GM12878 (cell line): ENCODE measurements at regions not wholly inside any gene's neighbourhood (a gene's known extent, or its start where the extent isn't known, plus 50 kb on each side); places are given as distances from the start of the nearest gene placed in this dataset.

ENCODE experiments used
- ATAC-seq: fragments of 200-7000 bp; cut with Tn5 transposase; 3 replicates; pipeline ENCODE4 v1.9.1; 2020; ENCODE audit warnings: mild to moderate bottlenecking, moderate library complexity
- BruUV-seq: library from RNA; stranded (reverse); fragments of 400-500 nt; replicated peaks from 2 replicates; lab custom pipeline; 2021; lab: Mats Ljungman, UMichigan
- CTCF ChIA-PET: fragments of 300-600 bp; sonication (Branson Sonifier 250); formaldehyde crosslinking; extraction: SDS; loops from one replicate; lab custom pipeline; 2021; ENCODE audit warnings: inconsistent platforms; lab: Yijun Ruan, JAX
- POLR2A ChIA-PET: fragments of 350-600 bp; formaldehyde crosslinking; extraction: SDS; loops from one replicate; lab custom pipeline; 2021; ENCODE audit warnings: inconsistent platforms; lab: Charles Lee
- RAD21 ChIA-PET: fragments of 300-600 bp; sonication (Branson Sonifier 250); formaldehyde crosslinking; loops from one replicate; lab custom pipeline; 2023; ENCODE audit warnings: antibody characterized with exemption; ENCODE audit not compliant: unreplicated experiment; lab: Charles Lee
- SMC1A ChIA-PET: fragments of 300-600 bp; sonication (Branson Sonifier 250); formaldehyde crosslinking; loops from one replicate; lab custom pipeline; 2023; ENCODE audit not compliant: unreplicated experiment, uncharacterized antibody; lab: Charles Lee
- DNase-seq: peaks from one replicate; pipeline ENCODE4 v3.0.0-alpha.2; 2011; ENCODE audit warnings: low read depth, low spot score
- FAIRE-seq: peaks from 3 replicates; lab custom pipeline; 2011; peaks lifted over from hg19 to GRCh38; lab: Jason Lieb, UNC
- H2AFZ ChIP-seq: 2 replicates; pipeline ENCODE4 v1.6.0; 2011; ENCODE audit warnings: low read depth, low read length, control low read depth; ENCODE audit not compliant: control insufficient read depth
- H3K27ac ChIP-seq: 2 replicates; pipeline ENCODE4 v1.5.1; 2011; ENCODE audit warnings: control low read depth; ENCODE audit not compliant: control insufficient read depth, insufficient read depth
- H3K27me3 ChIP-seq, 2 experiments: replicated peaks in 1 of 2; 2 replicates each; pipeline versions ENCODE4 v1.6.0 to v1.6.1; 2011; ENCODE audit warnings: low read length in 1 of 2; ENCODE audit not compliant: control insufficient read depth in 2 of 2, insufficient read depth in 2 of 2
- H3K36me3 ChIP-seq, 2 experiments: 2 replicates each; pipeline ENCODE4 v1.5.1; 2011; ENCODE audit warnings: low read length in 1 of 2; ENCODE audit not compliant: control insufficient read depth in 2 of 2, insufficient read depth in 2 of 2
- H3K4me1 ChIP-seq: 2 replicates; pipeline ENCODE4 v1.6.1; 2011; ENCODE audit warnings: mild to moderate bottlenecking, low read length, moderate library complexity, mixed read lengths; ENCODE audit not compliant: control insufficient read depth, insufficient read depth
- H3K4me2 ChIP-seq: 2 replicates; pipeline ENCODE4 v1.6.0; 2011; ENCODE audit warnings: control low read depth; ENCODE audit not compliant: control insufficient read depth, insufficient read depth
- H3K4me3 ChIP-seq: fragments of 200-600 bp; sonication (generic); 2 replicates; pipeline ENCODE4 v1.5.1; 2016
- H3K79me2 ChIP-seq: 2 replicates; pipeline ENCODE4 v1.6.0; 2011; ENCODE audit warnings: low read length; ENCODE audit not compliant: control insufficient read depth, insufficient read depth
- H3K9ac ChIP-seq: 2 replicates; pipeline ENCODE4 v1.8.0; 2011; ENCODE audit warnings: low read length, control low read depth, mixed read lengths; ENCODE audit not compliant: control insufficient read depth, insufficient read depth
- H3K9me3 ChIP-seq: replicated peaks from 3 replicates; pipeline ENCODE4 v1.5.1; 2011; ENCODE audit warnings: mild to moderate bottlenecking, low read length; ENCODE audit not compliant: control insufficient read depth, insufficient read depth
- H4K20me1 ChIP-seq: 2 replicates; pipeline ENCODE4 v1.6.0; 2011; ENCODE audit not compliant: control insufficient read depth, insufficient read depth
- ATF7 ChIP-seq: fragments of 450-650 bp; IDR thresholded peaks from 2 replicates; pipeline ENCODE4 v1.6.1; 2016; ENCODE audit warnings: low read depth, mild to moderate bottlenecking
- EGR1 ChIP-seq, 2 experiments: IDR thresholded peaks; 1 replicate in 1 of 2; 2 replicates in 1 of 2; pipeline ENCODE4 v1.6.1; 2011 to 2012; ENCODE audit warnings: low read depth in 2 of 2, low read length in 2 of 2, borderline replicate concordance in 1 of 2, mild to moderate bottlenecking in 1 of 2, moderate library complexity in 1 of 2
- EZH2 ChIP-seq: IDR thresholded peaks from 2 replicates; pipeline ENCODE4 v1.6.1; 2012; ENCODE audit warnings: low read depth, mild to moderate bottlenecking, control low read depth, inconsistent platforms, low read length, borderline replicate concordance; ENCODE audit not compliant: control insufficient read depth
- FOS ChIP-seq: IDR thresholded peaks from 3 replicates; pipeline ENCODE4 v1.6.1; 2011; ENCODE audit warnings: borderline replicate concordance; ENCODE audit not compliant: insufficient read length; ENCODE audit errors: extremely low read depth
- MYC ChIP-seq: IDR thresholded peaks from 2 replicates; pipeline ENCODE4 v1.6.1; 2011; ENCODE audit warnings: mild to moderate bottlenecking, low read length, moderate library complexity, inconsistent platforms; ENCODE audit not compliant: insufficient read depth, insufficient replicate concordance, insufficient read length, severe bottlenecking
- NBN ChIP-seq: fragments of 450-650 bp; IDR thresholded peaks from 2 replicates; pipeline ENCODE4 v1.6.1; 2016
- NR2F1 ChIP-seq: fragments of 450-650 bp; conservative IDR thresholded peaks from 2 replicates; pipeline ENCODE4 v1.6.1; 2017; ENCODE audit warnings: mild to moderate bottlenecking
- RELA ChIP-seq: fragments of 450-650 bp; IDR thresholded peaks from 2 replicates; pipeline ENCODE4 v1.8.0; 2014; ENCODE audit warnings: borderline replicate concordance; ENCODE audit not compliant: partially characterized antibody
- SMC3 ChIP-seq: IDR thresholded peaks from 2 replicates; pipeline ENCODE4 v1.6.1; 2011; ENCODE audit warnings: low read length, improper control_type of control experiment, borderline replicate concordance
- TCF7 ChIP-seq: IDR thresholded peaks from 2 replicates; pipeline ENCODE4 v1.6.1; 2014; ENCODE audit warnings: antibody characterized with exemption, borderline replicate concordance
- ZBTB40 ChIP-seq: fragments of 450-650 bp; IDR thresholded peaks from 2 replicates; pipeline ENCODE4 v1.6.1; 2016; ENCODE audit warnings: mild to moderate bottlenecking, moderate library complexity, borderline replicate concordance
- WGBS: methylation state at CpG from one replicate; pipeline ENCODE4 v1.1.6; 2016; ENCODE audit warnings: low lambda C conversion rate; ENCODE audit not compliant: insufficient replicate concordance, insufficient coverage; ENCODE audit errors: missing lambda C conversion rate; 5-methylcytosine and 5-hydroxymethylcytosine counted together
- in situ Hi-C: fragments of 300-500 bp; cut with MboI; formaldehyde crosslinking; loops from 9 replicates; pipeline ENCODE4 v1.14.3; 2018; ENCODE audit warnings: mixed read lengths
- intact Hi-C: fragments of 100-400 bp; cut with micrococcal nuclease; formaldehyde crosslinking; loops from one replicate; pipeline ENCODE4 v1.14.2; 2022; ENCODE audit not compliant: unreplicated experiment
- TF ChIP-seq, protein P1 (sequence below): fragments of 450-650 bp; IDR thresholded peaks from 2 replicates; pipeline ENCODE4 v1.6.1; 2017; ENCODE audit warnings: borderline replicate concordance

GRCh38 chr17:79443026-79443425, 167.8 kb downstream of the RBFOX3 start:
- no peak overlapping the region for H3K4me2 ChIP-seq
- intact Hi-C loops, result no loop called here

DNA sequence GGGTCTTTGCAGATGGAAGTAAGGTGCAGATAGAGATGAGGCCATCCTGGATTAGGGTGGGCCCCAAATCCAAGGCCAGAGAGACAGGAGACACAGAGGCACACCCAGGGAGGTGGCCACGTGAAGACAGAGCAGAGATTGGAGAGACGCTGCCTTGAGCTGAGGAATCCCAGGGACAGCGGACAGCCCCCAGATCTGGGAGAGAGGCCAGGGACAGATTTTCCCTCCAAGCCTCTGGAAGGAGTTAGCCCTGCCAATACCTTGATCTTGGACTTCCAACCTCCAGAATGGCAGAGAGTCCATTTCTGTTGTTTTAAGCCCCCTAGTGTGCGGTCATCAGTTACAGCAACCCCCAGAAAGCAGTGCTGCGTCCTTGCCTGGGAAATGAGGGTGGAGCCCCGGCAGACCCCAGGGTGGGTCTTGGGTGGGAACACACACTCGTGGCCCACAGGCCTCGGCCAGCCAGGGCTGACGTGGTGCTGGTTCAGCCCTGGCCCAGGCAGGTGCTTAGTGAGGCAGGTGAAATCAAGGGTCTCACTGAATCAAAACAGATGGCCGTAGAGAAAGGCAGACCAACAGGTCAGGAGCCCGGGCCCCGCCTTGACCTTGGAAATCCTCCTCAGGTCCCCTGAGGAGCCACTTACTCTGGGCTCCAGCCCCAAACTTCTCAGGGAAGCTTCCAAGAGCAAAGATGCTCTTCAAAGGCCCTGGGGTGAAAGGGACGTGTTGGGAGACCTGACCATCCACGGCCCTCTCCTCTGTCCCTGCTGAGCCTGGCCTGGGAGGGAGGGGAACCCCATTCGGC, 169.3 kb downstream of the RBFOX3 start:
- ChIA-PET POLR2A (no interaction called here), RAD21 (no interaction called here), CTCF (no interaction called here), SMC1A (no interaction called here)
- BruUV-seq, result no TSS peak
- TF ChIP-seq SMC3 (no peak), TCF7 (no peak), ZBTB40 (no peak), EZH2 (no peak)
- TF ChIP-seq, protein P1, sequence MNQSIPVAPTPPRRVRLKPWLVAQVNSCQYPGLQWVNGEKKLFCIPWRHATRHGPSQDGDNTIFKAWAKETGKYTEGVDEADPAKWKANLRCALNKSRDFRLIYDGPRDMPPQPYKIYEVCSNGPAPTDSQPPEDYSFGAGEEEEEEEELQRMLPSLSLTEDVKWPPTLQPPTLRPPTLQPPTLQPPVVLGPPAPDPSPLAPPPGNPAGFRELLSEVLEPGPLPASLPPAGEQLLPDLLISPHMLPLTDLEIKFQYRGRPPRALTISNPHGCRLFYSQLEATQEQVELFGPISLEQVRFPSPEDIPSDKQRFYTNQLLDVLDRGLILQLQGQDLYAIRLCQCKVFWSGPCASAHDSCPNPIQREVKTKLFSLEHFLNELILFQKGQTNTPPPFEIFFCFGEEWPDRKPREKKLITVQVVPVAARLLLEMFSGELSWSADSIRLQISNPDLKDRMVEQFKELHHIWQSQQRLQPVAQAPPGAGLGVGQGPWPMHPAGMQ, result no peak
- H2AFZ ChIP-seq, result no peak overlapping the region
- ATAC-seq (no peak), DNase-seq (no peak), FAIRE-seq (no peak)
- H3K9me3 ChIP-seq, result no peaks in the 10 kb centered on the region
- H3K4me3 ChIP-seq, result no peak overlapping the region
- peaks cover 0 to 4% of the 10 kb centered on the region in 2 experiments; a peak in 3 of 4 replicates for H3K27me3 ChIP-seq
- no peaks in the 10 kb centered on the region for H3K4me1 ChIP-seq
- H3K36me3 ChIP-seq, result no peaks in the 10 kb centered on the region
- no peaks in the 10 kb centered on the region for H4K20me1 ChIP-seq
- no peaks in the 10 kb centered on the region for H3K79me2 ChIP-seq
- no peak overlapping the region for H3K4me2 ChIP-seq
- H3K27ac ChIP-seq, result no peak overlapping the region
- in situ Hi-C loops (no loop called here), intact Hi-C loops (no loop called here)
- WGBS, result 24% methylated on average over 15 of the region's 15 CpGs
- no peak overlapping the region for H3K9ac ChIP-seq

More at GRCh38 chr17:79443026-79443425, 167.8 kb downstream of the RBFOX3 start:
- ChIA-PET POLR2A (no interaction called here), SMC1A (no interaction called here), RAD21 (no interaction called here), CTCF (no interaction called here)
- Histone ChIP-seq H3K9ac (no peak overlapping the region), H3K9me3 (no peaks in the 10 kb centered on the region; the same call in 2 of the 3 replicates), H3K4me1 (no peaks in the 10 kb centered on the region), H2AFZ (no peak overlapping the region), H3K79me2 (no peaks in the 10 kb centered on the region), H3K4me3 (no peak overlapping the region), H4K20me1 (no peaks in the 10 kb centered on the region), H3K27me3 (peaks cover 0 to 4% of the 10 kb centered on the region in 2 experiments; a peak in 3 of 4 replicates), H3K27ac (no peak overlapping the region), H3K36me3 (no peaks in the 10 kb centered on the region)
- WGBS, result 21% methylated on average over 9 of the region's 10 CpGs
- in situ Hi-C loops, result no loop called here
- ATAC-seq (no peak), FAIRE-seq (no peak), DNase-seq (no peak)
- no peak for TF ChIP-seq EGR1 (IDR thresholded peaks at IDR 0.05; ENCODE audit: borderline replicate concordance in 1 of 2, low read depth in 2 of 2, low read length in 2 of 2)
- no peak for TF ChIP-seq FOS
- TF ChIP-seq ATF7, result no peak
- no peak for TF ChIP-seq NR2F1
- no peak for TF ChIP-seq NBN
- no peak for TF ChIP-seq RELA
- TF ChIP-seq MYC, result no peak
- BruUV-seq, result no TSS peak
